Stimulated activated CD8-positive, alpha-beta memory T cell treated with anti-CD3 and anti-CD28 coated beads, Interleukin-12 subunit alpha, Interleukin-12 subunit beta, amount 100 ng/mL, for 4 hours (primary cell): ENCODE measurements at regions not wholly inside any gene's neighbourhood (a gene's known extent, or its start where the extent isn't known, plus 50 kb on each side); places are given as distances from the start of the nearest gene placed in this dataset.

ENCODE experiments used
- DNase-seq: peaks from one replicate; pipeline ENCODE4 v3.0.0-alpha.2; 2020; ENCODE audit warnings: low read depth

- DNase-seq: no peak
Measured at GRCh38 chr9:89905606-89906338, 301.0 kb downstream of the GADD45G start.

GRCh38 chr9:89911721-89912604 is 307.2 kb downstream of the GADD45G start:
- DNase-seq: no peak

DNA sequence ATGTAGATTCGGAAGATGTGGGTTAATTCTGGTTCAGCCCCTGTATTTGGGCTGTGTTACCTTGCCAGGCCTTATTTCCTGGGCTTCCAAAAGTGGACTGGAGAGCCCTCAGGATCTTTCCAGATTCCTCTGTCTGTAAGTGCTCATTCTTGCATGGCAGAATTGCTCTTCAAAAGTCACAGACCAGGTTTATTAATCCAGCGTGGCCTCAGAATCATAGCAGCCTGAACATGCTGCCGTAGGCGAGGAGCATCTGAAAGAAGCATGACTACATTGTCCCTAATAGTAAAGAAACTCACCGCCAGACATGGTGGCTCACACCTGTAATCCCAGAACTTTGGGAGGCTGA is 307.8 kb downstream of the GADD45G start:
- no peak for DNase-seq

- no peak for DNase-seq
Measured at GRCh38 chr9:89915187-89915586, 310.4 kb downstream of the GADD45G start.

GRCh38 chr9:89916001-89916597 is 311.3 kb downstream of the GADD45G start:
- DNase-seq: no peak

DNA sequence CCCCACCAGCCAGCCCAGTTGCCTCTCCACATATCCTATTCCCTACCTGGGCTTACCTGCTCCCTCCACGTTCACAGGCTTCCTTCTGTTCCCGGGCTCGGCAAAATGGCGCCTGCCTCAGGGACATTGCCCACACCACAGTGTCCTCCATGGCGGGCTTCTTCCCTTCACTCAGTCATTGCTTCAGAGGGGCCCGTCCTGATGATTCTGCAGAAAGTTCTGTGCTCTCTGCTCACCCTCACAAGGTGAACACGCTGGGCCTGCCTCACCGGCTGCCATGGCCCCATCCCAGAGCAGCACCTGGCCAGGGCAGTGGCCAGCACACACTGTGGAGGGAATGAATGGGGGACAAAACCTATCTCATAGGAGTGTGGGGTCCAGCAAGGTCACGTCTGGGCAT is 313.0 kb downstream of the GADD45G start:
- no peak for DNase-seq

DNA sequence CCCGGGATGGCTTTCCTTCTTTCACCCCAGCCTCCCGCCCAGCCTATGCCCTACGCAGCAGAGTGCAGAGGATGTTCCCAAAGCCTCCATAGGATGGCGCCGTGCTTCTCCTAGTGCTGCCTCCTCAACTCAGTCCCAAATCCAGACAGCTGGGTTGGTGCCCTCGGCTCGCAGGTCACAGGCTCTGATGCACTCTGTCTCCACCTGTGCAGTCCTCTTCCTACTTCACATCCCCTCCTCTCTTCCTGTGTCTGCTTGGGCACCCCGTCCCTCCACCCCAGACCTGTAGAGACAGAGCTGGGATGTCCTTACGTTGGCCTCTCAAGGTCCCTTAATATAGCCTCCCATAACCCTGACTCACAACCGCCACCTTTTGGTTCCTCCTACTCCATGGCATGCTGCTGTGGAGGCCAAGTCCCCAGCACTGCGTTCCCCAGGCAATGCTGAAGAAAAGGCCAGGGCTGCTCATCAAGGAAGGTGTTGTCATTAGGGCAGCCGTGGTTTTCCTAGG is 314.4 kb downstream of the GADD45G start:
- no peak for DNase-seq

- DNase-seq: no peak
Measured at GRCh38 chr9:89920131-89920530, 315.3 kb downstream of the GADD45G start.

- DNase-seq: no peak
Measured at GRCh38 chr9:89920951-89921350, 316.1 kb downstream of the GADD45G start.

DNA sequence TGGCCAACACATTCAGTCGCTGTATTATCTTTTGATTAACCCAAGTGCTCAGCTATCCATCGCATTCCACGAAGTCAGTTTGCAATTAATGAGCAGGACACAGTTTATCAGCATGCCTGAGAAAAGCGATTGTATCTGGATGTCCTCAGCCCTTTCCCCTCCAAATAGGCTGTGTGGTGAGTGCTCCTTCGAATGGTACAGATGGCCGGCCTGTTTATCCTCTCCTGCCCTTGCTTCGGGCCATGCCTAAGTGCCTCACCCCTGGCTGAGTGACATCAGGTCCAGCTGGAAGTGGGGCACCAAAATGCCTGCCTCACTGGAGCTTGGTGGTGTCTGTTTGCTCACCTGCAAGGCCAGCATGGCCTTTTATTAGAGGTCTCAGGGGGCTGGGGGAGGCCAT is 317.3 kb downstream of the GADD45G start:
- DNase-seq: no peak

- DNase-seq: no peak
Measured at GRCh38 chr9:89923174-89923573, 318.4 kb downstream of the GADD45G start.

DNA sequence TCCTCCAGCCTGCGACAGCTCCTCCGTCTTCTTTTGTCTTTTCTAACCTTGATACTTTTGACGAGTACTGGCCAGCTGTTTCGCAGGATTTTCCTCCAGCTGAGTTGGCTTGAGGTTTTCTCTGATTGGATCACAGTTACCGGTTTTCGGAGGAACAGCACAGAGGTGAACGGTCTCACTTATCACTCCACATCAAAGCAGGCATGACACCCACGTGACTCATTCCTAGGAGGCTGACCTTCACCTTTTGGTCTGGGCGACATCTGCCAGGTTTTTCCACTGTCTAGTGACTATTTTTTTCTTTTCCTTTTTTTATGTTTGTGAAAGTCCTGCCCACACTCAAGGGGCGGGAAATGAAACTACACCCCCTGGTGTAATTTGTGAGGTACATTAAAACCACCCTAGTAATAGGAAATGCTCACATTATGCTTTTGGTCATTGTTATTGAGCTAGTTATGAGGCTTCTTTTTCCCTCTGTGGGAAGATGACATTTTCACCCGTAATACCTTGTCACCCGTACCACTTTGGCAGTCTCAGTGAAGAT is 319.2 kb downstream of the GADD45G start:
- no peak for DNase-seq

GRCh38 chr9:89924611-89925010 is 319.8 kb downstream of the GADD45G start:
- DNase-seq: no peak

- DNase-seq: no peak
Measured at GRCh38 chr9:89926167-89926566, 321.4 kb downstream of the GADD45G start.

GRCh38 chr9:89926691-89927220 is 321.9 kb downstream of the GADD45G start:
- DNase-seq: no peak

- no peak for DNase-seq
Measured at GRCh38 chr9:89928106-89928505, 323.3 kb downstream of the GADD45G start.

GRCh38 chr9:89928521-89929275 is 323.9 kb downstream of the GADD45G start:
- DNase-seq: no peak

GRCh38 chr9:89929315-89929672 is 324.5 kb downstream of the GADD45G start:
- DNase-seq: no peak

GRCh38 chr9:89929673-89930480 is 325.1 kb downstream of the GADD45G start:
- no peak for DNase-seq

- no peak for DNase-seq
Measured at GRCh38 chr9:89933578-89933977, 328.8 kb downstream of the GADD45G start.

DNA sequence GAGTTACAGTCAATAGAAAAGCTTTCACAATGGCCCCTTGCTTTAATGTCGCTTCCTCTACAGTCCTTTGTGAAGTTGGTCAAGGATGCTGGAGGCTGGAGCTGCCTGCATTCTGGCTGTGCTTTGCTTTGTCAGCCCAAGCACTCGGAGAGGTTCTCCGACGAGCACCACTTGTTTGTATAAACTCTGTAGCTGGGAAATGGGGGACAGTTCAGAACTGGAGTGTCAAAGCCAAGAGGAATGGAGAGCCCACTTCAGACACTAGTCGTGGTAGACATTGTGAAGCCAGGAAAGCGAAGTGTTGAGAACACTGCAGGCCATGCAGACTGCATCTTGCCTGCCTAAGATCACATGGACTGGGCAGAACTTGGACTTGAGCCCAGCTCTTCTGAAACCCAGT is 330.3 kb downstream of the GADD45G start:
- no peak for DNase-seq
